Amygdala (tissue), 56 donors: ENCODE measurements at regions not wholly inside any gene's neighbourhood (a gene's known extent, or its start where the extent isn't known, plus 50 kb on each side); places are given as distances from the start of the nearest gene placed in this dataset.
A peak's percentile ranks its signal among the peaks of the same experiment; 100 is the strongest.

Experiments used
- DNase-seq, 56 donors: peaks; one replicate each; lab custom pipeline; 2025; lab: John Stamatoyannopoulos, UW

- DNase-seq, result no peak
Observed at GRCh38 chr7:12741951-12742575, 54.6 kb downstream of the ARL4A start.

- no peak for DNase-seq
Observed at GRCh38 chr7:12746211-12746610, 58.8 kb downstream of the ARL4A start.

GRCh38 chr7:12747687-12748306, 60.4 kb downstream of the ARL4A start:
- DNase-seq, result no peak

- DNase-seq, result no peak
Observed at GRCh38 chr7:12749069-12749468, 61.6 kb downstream of the ARL4A start.

- DNase-seq, result no peak
Observed at GRCh38 chr7:12749746-12750145, 62.3 kb downstream of the ARL4A start.

- DNase-seq, result no peak
Observed at GRCh38 chr7:12751764-12752163, 64.3 kb downstream of the ARL4A start.

GRCh38 chr7:12754179-12754578, 66.7 kb downstream of the ARL4A start:
- DNase-seq, result no peak

GRCh38 chr7:12756821-12757220, 69.4 kb downstream of the ARL4A start:
- no peak for DNase-seq

- no peak for DNase-seq
Observed at GRCh38 chr7:12757443-12757842, 70.0 kb downstream of the ARL4A start.

GRCh38 chr7:12759151-12759550, 71.7 kb downstream of the ARL4A start:
- no peak for DNase-seq

GRCh38 chr7:12761111-12761510, 73.7 kb downstream of the ARL4A start:
- DNase-seq, result no peak

GRCh38 chr7:12761691-12762090, 74.3 kb downstream of the ARL4A start:
- DNase-seq, result no peak

- peak in 4 of 56 donors; percentile 1 to 25 (median 9) for DNase-seq
Observed at GRCh38 chr7:12764458-12764891, 77.0 kb downstream of the ARL4A start.

GRCh38 chr7:12765431-12766100, 78.1 kb downstream of the ARL4A start:
- DNase-seq, result no peak

GRCh38 chr7:12766416-12766815, 79.0 kb downstream of the ARL4A start:
- no peak for DNase-seq

- no peak for DNase-seq
Observed at GRCh38 chr7:12768948-12769347, 81.5 kb downstream of the ARL4A start.

GRCh38 chr7:12769444-12769843, 82.0 kb downstream of the ARL4A start:
- no peak for DNase-seq

- DNase-seq, result peak in 1 of 56 donors; percentile 1
Observed at GRCh38 chr7:12770227-12770975, 83.0 kb downstream of the ARL4A start.

GRCh38 chr7:12771378-12771877, 84.0 kb downstream of the ARL4A start:
- DNase-seq, result peak in 41 of 56 donors; percentile 1 to 72 (median 23)

GRCh38 chr7:12772768-12773167, 85.3 kb downstream of the ARL4A start:
- DNase-seq, result no peak

GRCh38 chr7:12777257-12777656, 89.8 kb downstream of the ARL4A start:
- DNase-seq, result no peak
